ENCODE measurements at regions not wholly inside any gene's neighbourhood (a gene's known extent, or its start where the extent isn't known, plus 50 kb on each side); places are given as distances from the start of the nearest gene placed in this dataset.
"Not testable (repeated sequence)": the region's sequence is repeated elsewhere in the genome, so short reads cannot be mapped to it uniquely, and the experiment has no call there.

GRCh38 chr4:43496602-43497001 lies 604.1 kb downstream of the GRXCR1 start:
- DNase-seq = no peak
- H3K27me3 ChIP-seq = no peaks in the 10 kb centered on the region
- H3K36me3 ChIP-seq = no peaks in the 10 kb centered on the region
- no peak overlapping the region for H3K4me3 ChIP-seq
- no peaks in the 10 kb centered on the region for H3K4me1 ChIP-seq
- H3K9me3 ChIP-seq (replicated peaks) = no peaks in the 10 kb centered on the region
- no peak overlapping the region for H3K27ac ChIP-seq

GRCh38 chr4:43505823-43506222 lies 613.3 kb downstream of the GRXCR1 start:
- not testable (repeated sequence) for DNase-seq; H3K9me3 ChIP-seq (replicated peaks); H3K27me3 ChIP-seq; H3K36me3 ChIP-seq; H3K4me3 ChIP-seq; H3K27ac ChIP-seq
- H3K4me1 ChIP-seq = peaks cover 33% of the 10 kb centered on the region

- no peak for DNase-seq
- no peaks in the 10 kb centered on the region; the same call in 1 of the 2 replicates for H3K9me3 ChIP-seq (replicated peaks)
- no peak overlapping the region for H3K4me3 ChIP-seq
- H3K4me1 ChIP-seq = peaks cover 7% of the 10 kb centered on the region
- no peak overlapping the region for H3K27ac ChIP-seq
- H3K36me3 ChIP-seq = no peaks in the 10 kb centered on the region
- no peaks in the 10 kb centered on the region for H3K27me3 ChIP-seq
These were observed 619.7 kb downstream of the GRXCR1 start for GRCh38 chr4:43512253-43512652.

GRCh38 chr4:43525646-43526045 lies 633.1 kb downstream of the GRXCR1 start:
- no peak overlapping the region for H3K27ac ChIP-seq
- H3K4me1 ChIP-seq = no peaks in the 10 kb centered on the region
- no peaks in the 10 kb centered on the region for H3K9me3 ChIP-seq (replicated peaks)
- H3K36me3 ChIP-seq = no peaks in the 10 kb centered on the region
- H3K27me3 ChIP-seq = no peaks in the 10 kb centered on the region
- DNase-seq = no peak
- no peak overlapping the region for H3K4me3 ChIP-seq

- no peaks in the 10 kb centered on the region for H3K36me3 ChIP-seq
- H3K27ac ChIP-seq = no peak overlapping the region
- no peak overlapping the region for H3K4me3 ChIP-seq
- DNase-seq = peak in 1 of 2 experiments; percentile 16
- H3K9me3 ChIP-seq (replicated peaks) = no peaks in the 10 kb centered on the region
- H3K4me1 ChIP-seq = no peaks in the 10 kb centered on the region
- H3K27me3 ChIP-seq = no peaks in the 10 kb centered on the region
These were observed 655.0 kb downstream of the GRXCR1 start for GRCh38 chr4:43547561-43547960.

- H3K36me3 ChIP-seq = no peaks in the 10 kb centered on the region
- DNase-seq = no peak
- H3K4me1 ChIP-seq = no peaks in the 10 kb centered on the region
- no peak overlapping the region for H3K27ac ChIP-seq
- H3K9me3 ChIP-seq (replicated peaks) = no peaks in the 10 kb centered on the region
- no peaks in the 10 kb centered on the region for H3K27me3 ChIP-seq
- H3K4me3 ChIP-seq = no peak overlapping the region
These were observed 658.6 kb downstream of the GRXCR1 start for GRCh38 chr4:43550981-43551627.

GRCh38 chr4:43556262-43556661 lies 663.7 kb downstream of the GRXCR1 start:
- Histone ChIP-seq H3K4me1 (no peaks in the 10 kb centered on the region), H3K27me3 (no peaks in the 10 kb centered on the region), H3K9me3 (replicated peaks) (no peaks in the 10 kb centered on the region), H3K36me3 (no peaks in the 10 kb centered on the region), H3K4me3 (no peak overlapping the region), H3K27ac (no peak overlapping the region)
- DNase-seq = no peak

GRCh38 chr4:43560047-43560446 lies 667.5 kb downstream of the GRXCR1 start:
- H3K27me3 ChIP-seq = no peaks in the 10 kb centered on the region
- H3K4me3 ChIP-seq = no peak overlapping the region
- H3K9me3 ChIP-seq (replicated peaks) = no peaks in the 10 kb centered on the region
- no peaks in the 10 kb centered on the region for H3K36me3 ChIP-seq
- no peak overlapping the region for H3K27ac ChIP-seq
- H3K4me1 ChIP-seq = peaks cover 4% of the 10 kb centered on the region
- DNase-seq = no peak

- peak overlapping the region; percentile 31 for H3K27ac ChIP-seq
- DNase-seq = peak in 1 of 2 experiments; percentile 60
These were observed 671.6 kb downstream of the GRXCR1 start for GRCh38 chr4:43564107-43564506.

GRCh38 chr4:43564591-43564990 lies 672.1 kb downstream of the GRXCR1 start:
- H3K36me3 ChIP-seq = no peaks in the 10 kb centered on the region
- no peaks in the 10 kb centered on the region for H3K9me3 ChIP-seq (replicated peaks)
- peaks cover 6% of the 10 kb centered on the region for H3K4me1 ChIP-seq
- no peak overlapping the region for H3K4me3 ChIP-seq
- H3K27ac ChIP-seq = peak overlapping the region; percentile 31
- DNase-seq = peak; percentile 61 to 90
- no peaks in the 10 kb centered on the region for H3K27me3 ChIP-seq

More at GRCh38 chr4:43564107-43564506, 671.6 kb downstream of the GRXCR1 start:
- H3K27me3 ChIP-seq = no peaks in the 10 kb centered on the region
- H3K4me1 ChIP-seq = peaks cover 6% of the 10 kb centered on the region
- no peaks in the 10 kb centered on the region for H3K9me3 ChIP-seq (replicated peaks)
- H3K36me3 ChIP-seq = no peaks in the 10 kb centered on the region
- no peak overlapping the region for H3K4me3 ChIP-seq

GRCh38 chr4:43567644-43568043 lies 675.1 kb downstream of the GRXCR1 start:
- H3K4me1 ChIP-seq = peaks cover 6% of the 10 kb centered on the region
- no peak for DNase-seq
- no peaks in the 10 kb centered on the region for H3K36me3 ChIP-seq
- no peaks in the 10 kb centered on the region for H3K9me3 ChIP-seq (replicated peaks)
- no peaks in the 10 kb centered on the region for H3K27me3 ChIP-seq
- no peak overlapping the region for H3K4me3 ChIP-seq
- H3K27ac ChIP-seq = no peak overlapping the region

GRCh38 chr4:43586813-43587212 lies 694.3 kb downstream of the GRXCR1 start:
- Histone ChIP-seq H3K4me1 (no peaks in the 10 kb centered on the region), H3K9me3 (replicated peaks) (no peaks in the 10 kb centered on the region), H3K36me3 (no peaks in the 10 kb centered on the region), H3K27ac (no peak overlapping the region), H3K4me3 (no peak overlapping the region), H3K27me3 (no peaks in the 10 kb centered on the region)
- DNase-seq = no peak

GRCh38 chr4:43587758-43588157 lies 695.2 kb downstream of the GRXCR1 start:
- no peak for DNase-seq
- no peaks in the 10 kb centered on the region for H3K9me3 ChIP-seq (replicated peaks)
- no peak overlapping the region for H3K4me3 ChIP-seq
- no peaks in the 10 kb centered on the region for H3K27me3 ChIP-seq
- H3K27ac ChIP-seq = no peak overlapping the region
- no peaks in the 10 kb centered on the region for H3K4me1 ChIP-seq
- H3K36me3 ChIP-seq = no peaks in the 10 kb centered on the region

- H3K36me3 ChIP-seq = no peaks in the 10 kb centered on the region
- H3K27ac ChIP-seq = no peak overlapping the region
- H3K27me3 ChIP-seq = no peaks in the 10 kb centered on the region
- no peaks in the 10 kb centered on the region for H3K9me3 ChIP-seq (replicated peaks)
- no peaks in the 10 kb centered on the region for H3K4me1 ChIP-seq
- H3K4me3 ChIP-seq = no peak overlapping the region
- no peak for DNase-seq
These were observed 714.9 kb downstream of the GRXCR1 start for GRCh38 chr4:43607400-43607799.

- H3K4me3 ChIP-seq = no peak overlapping the region
- no peaks in the 10 kb centered on the region for H3K9me3 ChIP-seq (replicated peaks)
- no peaks in the 10 kb centered on the region for H3K36me3 ChIP-seq
These were observed 715.4 kb downstream of the GRXCR1 start for GRCh38 chr4:43607827-43608461.

GRCh38 chr4:43619219-43619618 lies 726.7 kb downstream of the GRXCR1 start:
- Histone ChIP-seq H3K9me3 (replicated peaks) (no peaks in the 10 kb centered on the region), H3K4me1 (no peaks in the 10 kb centered on the region), H3K4me3 (no peak overlapping the region), H3K27me3 (no peaks in the 10 kb centered on the region), H3K36me3 (no peaks in the 10 kb centered on the region), H3K27ac (no peak overlapping the region)
- DNase-seq = no peak

More at GRCh38 chr4:43607827-43608461, 715.4 kb downstream of the GRXCR1 start:
- no peak overlapping the region for H3K27ac ChIP-seq
- DNase-seq = no peak
- H3K4me1 ChIP-seq = no peaks in the 10 kb centered on the region
- no peaks in the 10 kb centered on the region for H3K27me3 ChIP-seq
